CD4-positive, alpha-beta T cell (primary cell): ENCODE measurements at regions not wholly inside any gene's neighbourhood (a gene's known extent, or its start where the extent isn't known, plus 50 kb on each side); places are given as distances from the start of the nearest gene placed in this dataset.

Experiments
- ATAC-seq: fragments of 200-7000 bp; cut with Tn5 transposase; one replicate; pipeline ENCODE4 v1.10.0; 2022; ENCODE audit warnings: mild to moderate bottlenecking; ENCODE audit not compliant: poor library complexity
- CTCF ChIA-PET: fragments of 350-600 bp; sonication (Branson Sonifier 250); formaldehyde crosslinking; loops from one replicate; lab custom pipeline; 2021; ENCODE audit warnings: antibody characterized with exemption, inconsistent platforms; lab: Charles Lee
- POLR2A ChIA-PET: fragments of 350-600 bp; sonication (Branson Sonifier 250); formaldehyde crosslinking; loops from one replicate; lab custom pipeline; 2021; ENCODE audit warnings: antibody characterized with exemption, inconsistent platforms; lab: Charles Lee
- DNase-seq, 14 experiments: peaks; one replicate each; pipeline ENCODE4 v3.0.0-alpha.2; 2013 to 2020; ENCODE audit warnings: mixed read lengths in 2 of 14
- H3K27ac ChIP-seq, 2 donors: one replicate each; pipeline versions ENCODE4 v1.5.1 to v1.7.0; 2013; ENCODE audit warnings: low read length in 2 of 2, low read depth in 1 of 2, mild to moderate bottlenecking in 1 of 2
- H3K27me3 ChIP-seq, 2 experiments: 1 replicate in 1 of 2; 2 replicates in 1 of 2; pipeline versions ENCODE4 v1.6.1 to v1.7.0; 2013; ENCODE audit warnings: low read length in 2 of 2, control low read depth in 1 of 2, mild to moderate bottlenecking in 1 of 2, moderate library complexity in 1 of 2; ENCODE audit not compliant: insufficient read depth in 2 of 2, control insufficient read depth in 1 of 2
- H3K36me3 ChIP-seq: one replicate; pipeline ENCODE4 v1.6.1; 2013; ENCODE audit warnings: low read length, control low read depth; ENCODE audit not compliant: insufficient read depth
- H3K4me1 ChIP-seq: one replicate; pipeline ENCODE4 v1.6.1; 2013; ENCODE audit warnings: low read length, control low read depth; ENCODE audit not compliant: insufficient read depth
- H3K4me3 ChIP-seq: one replicate; pipeline ENCODE4 v1.5.1; 2013; ENCODE audit warnings: mild to moderate bottlenecking, low read length, moderate library complexity
- H3K9me3 ChIP-seq, 2 experiments: 1 replicate in 1 of 2; 2 replicates in 1 of 2; pipeline versions ENCODE4 v1.6.1 to v1.7.0; 2013; ENCODE audit warnings: low read length in 2 of 2, mild to moderate bottlenecking in 2 of 2, control low read depth in 1 of 2, moderate library complexity in 1 of 2; ENCODE audit not compliant: control insufficient read depth in 1 of 2, insufficient read depth in 1 of 2
- H3K27ac Mint-ChIP-seq: one replicate; pipeline ENCODE4 v1.8.0; 2020; ENCODE audit warnings: mixed read lengths
- H3K27me3 Mint-ChIP-seq: one replicate; pipeline ENCODE4 v1.8.0; 2021; ENCODE audit warnings: mixed read lengths
- H3K36me3 Mint-ChIP-seq: one replicate; pipeline ENCODE4 v1.8.0; 2021; ENCODE audit warnings: low read depth, mixed read lengths
- H3K4me1 Mint-ChIP-seq: one replicate; pipeline ENCODE4 v1.8.0; 2021; ENCODE audit warnings: low read depth, mixed read lengths
- H3K4me3 Mint-ChIP-seq: one replicate; pipeline ENCODE4 v1.8.0; 2020; ENCODE audit warnings: mild to moderate bottlenecking, mixed read lengths
- H3K9me3 Mint-ChIP-seq: one replicate; pipeline ENCODE4 v1.8.0; 2020; ENCODE audit warnings: mixed read lengths
- CTCF ChIP-seq: fragments of 200-600 bp; IDR thresholded peaks from one replicate; pipeline ENCODE4 v1.8.0; 2022; ENCODE audit warnings: antibody characterized with exemption, mild to moderate bottlenecking
- intact Hi-C, 2 experiments: fragments of 100-400 bp; cut with DNase I in 1 of 2; cut with micrococcal nuclease in 1 of 2; formaldehyde crosslinking; loops; one replicate each; pipeline versions ENCODE4 v1.15.1 to v1.9.0; 2023 to 2025; cut with DNase I, micrococcal nuclease

GRCh38 chr13:70448820-70449219, 340.6 kb upstream of the KLHL1 start:
- H3K4me3 Mint-ChIP-seq: no peak overlapping the region
- H3K36me3 Mint-ChIP-seq: no peaks in the 10 kb centered on the region
- no peaks in the 10 kb centered on the region for H3K4me1 Mint-ChIP-seq
- Histone ChIP-seq H3K9me3 (no peaks in the 10 kb centered on the region), H3K27ac (no peak overlapping the region), H3K27me3 (no peaks in the 10 kb centered on the region), H3K36me3 (no peaks in the 10 kb centered on the region), H3K4me3 (no peak overlapping the region), H3K4me1 (no peaks in the 10 kb centered on the region)
- intact Hi-C loops: no loop called here
- DNase-seq (no peak), ATAC-seq (no peak)
- H3K27me3 Mint-ChIP-seq: no peaks in the 10 kb centered on the region
- no peak overlapping the region for H3K27ac Mint-ChIP-seq
- POLR2A ChIA-PET: no interaction called here
- peaks cover 9% of the 10 kb centered on the region for H3K9me3 Mint-ChIP-seq
- no peak for TF ChIP-seq CTCF
- CTCF ChIA-PET: no interaction called here

GRCh38 chr13:70432276-70432805, 324.1 kb upstream of the KLHL1 start:
- Mint-ChIP-seq H3K4me1 (no peaks in the 10 kb centered on the region), H3K27ac (no peak overlapping the region), H3K9me3 (peaks cover 6% of the 10 kb centered on the region), H3K36me3 (no peaks in the 10 kb centered on the region), H3K4me3 (no peak overlapping the region), H3K27me3 (no peaks in the 10 kb centered on the region)
- CTCF ChIA-PET: no interaction called here
- Histone ChIP-seq H3K4me3 (no peak overlapping the region), H3K36me3 (no peaks in the 10 kb centered on the region), H3K9me3 (peaks cover 0 to 7% of the 10 kb centered on the region in 2 experiments), H3K27ac (no peak overlapping the region), H3K27me3 (no peaks in the 10 kb centered on the region), H3K4me1 (no peaks in the 10 kb centered on the region)
- POLR2A ChIA-PET: no interaction called here
- ATAC-seq (no peak), DNase-seq (no peak)
- no peak for TF ChIP-seq CTCF
- intact Hi-C loops: no loop called here

- DNase-seq (no peak), ATAC-seq (no peak)
- Histone ChIP-seq H3K27ac (no peak overlapping the region), H3K4me3 (no peak overlapping the region), H3K9me3 (peaks cover 0 to 7% of the 10 kb centered on the region in 2 experiments), H3K36me3 (no peaks in the 10 kb centered on the region), H3K4me1 (no peaks in the 10 kb centered on the region), H3K27me3 (no peaks in the 10 kb centered on the region)
- Mint-ChIP-seq H3K27me3 (no peaks in the 10 kb centered on the region), H3K4me3 (no peak overlapping the region), H3K36me3 (no peaks in the 10 kb centered on the region), H3K9me3 (peaks cover 6% of the 10 kb centered on the region), H3K27ac (no peak overlapping the region), H3K4me1 (no peaks in the 10 kb centered on the region)
- TF ChIP-seq CTCF: no peak
- ChIA-PET CTCF (no interaction called here), POLR2A (no interaction called here)
- intact Hi-C loops: no loop called here
Observed at GRCh38 chr13:70430256-70430655, 322.0 kb upstream of the KLHL1 start.
